Chondrocyte (in vitro differentiated cells): ENCODE measurements at regions not wholly inside any gene's neighbourhood (a gene's known extent, or its start where the extent isn't known, plus 50 kb on each side); places are given as distances from the start of the nearest gene placed in this dataset.

Source experiments
- DNase-seq: peaks from one replicate; pipeline ENCODE4 v3.0.0; 2021; ENCODE audit warnings: mixed read lengths, low spot score
- H3K27ac Mint-ChIP-seq: one replicate; pipeline ENCODE4 v1.8.0; 2021; ENCODE audit warnings: mild to moderate bottlenecking, moderate library complexity, mixed read lengths; ENCODE audit not compliant: unreplicated experiment
- H3K27me3 Mint-ChIP-seq: 2 replicates; pipeline ENCODE4 v1.8.0; 2021; ENCODE audit warnings: low read depth, mixed read lengths
- H3K36me3 Mint-ChIP-seq: 2 replicates; pipeline ENCODE4 v1.8.0; 2021; ENCODE audit warnings: low read depth, mixed read lengths
- H3K4me1 Mint-ChIP-seq: 2 replicates; pipeline ENCODE4 v1.8.0; 2021; ENCODE audit warnings: low read depth, mild to moderate bottlenecking, mixed read lengths
- H3K4me3 Mint-ChIP-seq: one replicate; pipeline ENCODE4 v1.8.0; 2021; ENCODE audit warnings: mild to moderate bottlenecking, moderate library complexity, mixed read lengths; ENCODE audit not compliant: unreplicated experiment
- H3K9me3 Mint-ChIP-seq: 2 replicates; pipeline ENCODE4 v1.8.0; 2021; ENCODE audit warnings: low read depth, mixed read lengths
- CTCF ChIP-seq: fragments of 200-600 bp; sonication (generic); IDR thresholded peaks from 2 replicates; pipeline ENCODE4 v1.5.0; 2021; ENCODE audit warnings: antibody characterized with exemption, mild to moderate bottlenecking, moderate library complexity

GRCh38 chr11:16611926-16612565 lies 126.4 kb upstream of the C11orf58 start:
- H3K36me3 Mint-ChIP-seq, result no peaks in the 10 kb centered on the region
- peaks cover 25% of the 10 kb centered on the region for H3K4me1 Mint-ChIP-seq
- TF ChIP-seq CTCF, result no peak
- no peaks in the 10 kb centered on the region for H3K9me3 Mint-ChIP-seq
- peaks cover 2% of the 10 kb centered on the region for H3K27me3 Mint-ChIP-seq
- H3K4me3 Mint-ChIP-seq, result peak overlapping the region; percentile 58
- DNase-seq, result no peak
- H3K27ac Mint-ChIP-seq, result peak overlapping the region; percentile 2

- Mint-ChIP-seq H3K27ac (no peak overlapping the region), H3K4me1 (peaks cover 25% of the 10 kb centered on the region), H3K27me3 (peaks cover 2% of the 10 kb centered on the region), H3K4me3 (no peak overlapping the region), H3K36me3 (no peaks in the 10 kb centered on the region), H3K9me3 (no peaks in the 10 kb centered on the region)
- TF ChIP-seq CTCF, result no peak
- no peak for DNase-seq
Measured at GRCh38 chr11:16611401-16611921, 127.0 kb upstream of the C11orf58 start.

- H3K4me1 Mint-ChIP-seq, result peaks cover 25% of the 10 kb centered on the region
- TF ChIP-seq CTCF, result no peak
- H3K9me3 Mint-ChIP-seq, result no peaks in the 10 kb centered on the region
- peaks cover 2% of the 10 kb centered on the region for H3K27me3 Mint-ChIP-seq
- no peak overlapping the region for H3K4me3 Mint-ChIP-seq
- peak; percentile 81 for DNase-seq
- no peak overlapping the region for H3K27ac Mint-ChIP-seq
- H3K36me3 Mint-ChIP-seq, result no peaks in the 10 kb centered on the region
Measured at GRCh38 chr11:16610738-16611388, 127.6 kb upstream of the C11orf58 start.

- TF ChIP-seq CTCF, result no peak
- Mint-ChIP-seq H3K4me3 (no peak overlapping the region), H3K27me3 (peaks cover 2% of the 10 kb centered on the region), H3K27ac (no peak overlapping the region), H3K36me3 (no peaks in the 10 kb centered on the region), H3K4me1 (peaks cover 25% of the 10 kb centered on the region), H3K9me3 (no peaks in the 10 kb centered on the region)
- DNase-seq, result peak; percentile 52
Measured at GRCh38 chr11:16610213-16610737, 128.2 kb upstream of the C11orf58 start.

- H3K27ac Mint-ChIP-seq, result no peak overlapping the region
- H3K4me3 Mint-ChIP-seq, result no peak overlapping the region
- no peak for TF ChIP-seq CTCF
- DNase-seq, result no peak
- H3K9me3 Mint-ChIP-seq, result no peaks in the 10 kb centered on the region
- H3K36me3 Mint-ChIP-seq, result no peaks in the 10 kb centered on the region
- H3K4me1 Mint-ChIP-seq, result peaks cover 25% of the 10 kb centered on the region
- H3K27me3 Mint-ChIP-seq, result peaks cover 2% of the 10 kb centered on the region
Measured at GRCh38 chr11:16609769-16610168, 128.7 kb upstream of the C11orf58 start.
